ENCODE measurements at regions not wholly inside any gene's neighbourhood (a gene's known extent, or its start where the extent isn't known, plus 50 kb on each side); places are given as distances from the start of the nearest gene placed in this dataset.

DNA sequence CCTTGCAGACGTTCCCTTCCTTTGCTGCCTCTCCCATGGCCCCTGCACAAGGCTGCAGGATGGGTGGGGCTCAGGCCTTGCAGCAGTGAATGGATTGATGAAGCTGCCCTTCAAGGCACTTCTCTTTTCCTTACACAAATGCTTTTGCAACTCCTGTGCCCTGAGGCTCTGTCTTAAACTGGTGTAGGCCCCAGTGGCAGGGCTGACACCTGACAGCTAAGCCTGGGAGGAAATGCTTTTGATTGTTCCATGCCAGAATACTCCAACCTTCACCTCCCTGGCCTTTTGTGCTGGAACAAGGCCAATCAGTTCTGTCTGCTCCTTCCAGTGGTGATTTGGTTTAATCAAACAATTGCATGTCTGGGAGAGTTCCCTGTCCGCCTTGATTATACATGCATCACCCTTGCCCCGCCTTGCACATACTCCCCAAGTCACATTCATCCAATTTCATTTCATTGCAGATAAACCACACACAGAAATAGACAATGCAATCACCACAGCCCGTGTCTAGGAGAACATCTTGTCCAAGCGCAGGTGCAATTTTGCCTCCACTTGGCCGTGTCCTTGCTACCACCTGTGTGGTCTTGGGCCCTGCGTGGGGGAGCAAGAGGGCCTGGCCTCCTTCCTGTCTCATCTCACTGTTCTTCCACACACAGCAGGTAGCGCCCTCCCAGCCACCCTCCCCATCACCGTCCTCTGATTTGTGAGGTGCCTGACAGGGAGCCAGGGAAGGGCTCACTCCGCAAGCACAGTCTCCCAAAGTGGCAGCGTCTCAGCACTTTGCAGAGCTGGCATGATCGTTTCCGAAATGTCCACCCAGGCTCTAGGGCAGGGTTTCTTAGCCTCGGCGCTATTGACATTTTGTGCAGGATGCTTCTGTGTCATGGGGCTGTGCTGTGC, 120.4 kb downstream of the CDH26 start:
- no peak for DNase-seq (ENCODE audit: extremely low spot score, unreplicated experiment)
- no peaks in the 10 kb centered on the region for H3K9me3 Mint-ChIP-seq (ENCODE audit: unreplicated experiment)
- TF ChIP-seq CTCF (IDR thresholded peaks at IDR 0.05) = no peak
- no peaks in the 10 kb centered on the region for H3K4me1 Mint-ChIP-seq (ENCODE audit: unreplicated experiment)
- H3K27me3 Mint-ChIP-seq (ENCODE audit: unreplicated experiment) = peaks cover 36% of the 10 kb centered on the region
- no peak overlapping the region for H3K4me3 Mint-ChIP-seq (ENCODE audit: unreplicated experiment)
- H3K36me3 Mint-ChIP-seq (ENCODE audit: unreplicated experiment) = no peaks in the 10 kb centered on the region
- H3K27ac Mint-ChIP-seq (ENCODE audit: unreplicated experiment) = no peak overlapping the region

DNA sequence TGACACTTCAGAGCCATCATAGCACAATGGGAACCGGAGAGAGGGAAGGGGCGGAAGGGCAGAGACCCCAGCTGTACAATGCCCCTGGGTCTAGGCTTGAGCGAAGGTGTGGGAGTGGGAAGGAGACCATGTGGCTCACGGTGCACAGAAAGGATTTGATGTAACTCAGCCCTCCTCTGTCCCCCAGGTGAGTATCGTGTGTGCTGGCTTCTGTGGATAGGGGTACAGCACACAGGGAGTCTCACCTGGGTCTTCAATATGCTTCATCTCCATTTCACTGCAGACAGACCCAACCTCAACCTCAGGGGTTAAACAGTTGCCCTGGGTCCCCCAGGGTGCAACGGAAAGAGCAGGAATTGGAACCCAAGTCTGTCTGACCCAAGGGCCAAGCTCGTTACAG, 122.2 kb downstream of the CDH26 start:
- Mint-ChIP-seq H3K4me1 (ENCODE audit: unreplicated experiment) (no peaks in the 10 kb centered on the region), H3K4me3 (ENCODE audit: unreplicated experiment) (no peak overlapping the region), H3K36me3 (ENCODE audit: unreplicated experiment) (no peaks in the 10 kb centered on the region), H3K9me3 (ENCODE audit: unreplicated experiment) (no peaks in the 10 kb centered on the region), H3K27ac (ENCODE audit: unreplicated experiment) (no peak overlapping the region), H3K27me3 (ENCODE audit: unreplicated experiment) (peaks cover 36% of the 10 kb centered on the region)
- no peak for TF ChIP-seq CTCF (IDR thresholded peaks at IDR 0.05)
- no peak for DNase-seq (ENCODE audit: extremely low spot score, unreplicated experiment)

GRCh38 chr20:60085551-60086132, 127.4 kb downstream of the CDH26 start:
- no peak for DNase-seq (ENCODE audit: extremely low spot score, unreplicated experiment)
- Mint-ChIP-seq H3K4me1 (ENCODE audit: unreplicated experiment) (no peaks in the 10 kb centered on the region), H3K9me3 (ENCODE audit: unreplicated experiment) (no peaks in the 10 kb centered on the region), H3K27ac (ENCODE audit: unreplicated experiment) (no peak overlapping the region), H3K27me3 (ENCODE audit: unreplicated experiment) (peaks cover 18% of the 10 kb centered on the region), H3K4me3 (ENCODE audit: unreplicated experiment) (no peak overlapping the region), H3K36me3 (ENCODE audit: unreplicated experiment) (no peaks in the 10 kb centered on the region)
- TF ChIP-seq CTCF (IDR thresholded peaks at IDR 0.05) = no peak

DNA sequence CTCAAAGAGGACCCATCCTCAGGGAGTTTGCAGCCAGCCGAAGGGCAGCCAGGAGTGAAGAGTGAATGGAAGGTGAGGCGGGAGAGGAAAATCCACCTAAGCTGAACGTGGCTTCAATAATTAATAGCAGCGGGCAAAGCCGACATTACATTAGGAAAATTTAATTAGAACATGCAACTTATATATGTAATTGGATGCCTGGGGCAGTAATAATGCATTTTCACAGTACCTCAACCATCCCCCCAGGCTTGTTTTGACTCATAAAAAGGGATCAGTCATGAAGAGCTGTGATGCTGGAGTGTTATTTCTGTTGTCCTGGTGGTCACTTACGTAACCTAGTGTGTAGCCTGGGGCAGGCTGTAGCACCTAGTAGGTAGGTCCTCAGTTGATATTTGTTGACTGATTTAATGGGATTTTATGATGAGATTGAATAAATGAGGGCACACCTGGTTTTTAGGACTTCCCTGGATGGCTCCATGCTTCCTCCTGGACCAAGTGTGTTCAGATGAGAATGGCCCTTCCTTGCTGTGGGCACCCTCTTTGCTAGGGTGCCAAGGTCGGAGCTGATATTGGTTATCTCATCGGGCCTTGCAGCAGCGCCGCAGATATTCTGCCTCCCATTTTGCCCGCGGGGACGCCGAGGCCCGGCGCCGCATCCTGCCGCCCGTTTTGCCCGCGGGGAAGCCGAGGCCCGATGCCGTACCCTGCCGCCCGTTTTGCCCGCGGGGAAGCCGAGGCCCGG, 128.8 kb downstream of the CDH26 start:
- no peak for TF ChIP-seq CTCF (IDR thresholded peaks at IDR 0.05)
- Mint-ChIP-seq H3K4me1 (ENCODE audit: unreplicated experiment) (no peaks in the 10 kb centered on the region), H3K27me3 (ENCODE audit: unreplicated experiment) (peaks cover 11% of the 10 kb centered on the region), H3K36me3 (ENCODE audit: unreplicated experiment) (no peaks in the 10 kb centered on the region), H3K27ac (ENCODE audit: unreplicated experiment) (no peak overlapping the region), H3K9me3 (ENCODE audit: unreplicated experiment) (peaks cover 2% of the 10 kb centered on the region), H3K4me3 (ENCODE audit: unreplicated experiment) (no peak overlapping the region)
- DNase-seq (ENCODE audit: extremely low spot score, unreplicated experiment) = no peak
